Thoracic aorta (tissue), 2 donors: ENCODE measurements at regions not wholly inside any gene's neighbourhood (a gene's known extent, or its start where the extent isn't known, plus 50 kb on each side); places are given as distances from the start of the nearest gene placed in this dataset.

Experiments
- ATAC-seq: fragments of 150-250 bp; one replicate; pipeline ENCODE4 v1.8.0; 2017; ENCODE audit warnings: low read depth; ENCODE audit not compliant: insufficient number of reproducible peaks, low FRiP score
- DNase-seq: peaks from one replicate; pipeline ENCODE4 v3.0.0-alpha.2; 2020; ENCODE audit warnings: low spot score
- H3K27ac ChIP-seq, 2 donors: fragments of 200-600 bp; sonication (generic); 1 replicate in 1 of 2; 2 replicates in 1 of 2; pipeline ENCODE4 v1.5.1; 2016; ENCODE audit warnings: mild to moderate bottlenecking in 2 of 2, moderate library complexity in 2 of 2
- H3K27me3 ChIP-seq: fragments of 200-600 bp; sonication (generic); replicated peaks from 2 replicates; pipeline ENCODE4 v1.6.0; 2016; ENCODE audit warnings: mild to moderate bottlenecking; ENCODE audit not compliant: insufficient read depth
- H3K36me3 ChIP-seq: fragments of 200-600 bp; sonication (generic); one replicate; pipeline ENCODE4 v1.5.1; 2016
- H3K4me1 ChIP-seq, 2 donors: fragments of 200-600 bp; sonication (generic); 1 replicate in 1 of 2; 2 replicates in 1 of 2; pipeline versions ENCODE4 v1.5.1 to v1.6.0; 2016; ENCODE audit warnings: low read depth in 2 of 2, mild to moderate bottlenecking in 1 of 2; ENCODE audit not compliant: control insufficient read depth in 1 of 2
- H3K4me3 ChIP-seq: fragments of 200-600 bp; sonication (generic); 2 replicates; pipeline ENCODE4 v1.5.1; 2016; ENCODE audit warnings: mild to moderate bottlenecking
- H3K9me3 ChIP-seq: fragments of 200-600 bp; sonication (generic); 2 replicates; pipeline ENCODE4 v1.5.1; 2016
- CTCF ChIP-seq: fragments of 200-600 bp; sonication (generic); IDR thresholded peaks from one replicate; pipeline ENCODE4 v1.5.1; 2019; ENCODE audit warnings: antibody characterized with exemption

DNA sequence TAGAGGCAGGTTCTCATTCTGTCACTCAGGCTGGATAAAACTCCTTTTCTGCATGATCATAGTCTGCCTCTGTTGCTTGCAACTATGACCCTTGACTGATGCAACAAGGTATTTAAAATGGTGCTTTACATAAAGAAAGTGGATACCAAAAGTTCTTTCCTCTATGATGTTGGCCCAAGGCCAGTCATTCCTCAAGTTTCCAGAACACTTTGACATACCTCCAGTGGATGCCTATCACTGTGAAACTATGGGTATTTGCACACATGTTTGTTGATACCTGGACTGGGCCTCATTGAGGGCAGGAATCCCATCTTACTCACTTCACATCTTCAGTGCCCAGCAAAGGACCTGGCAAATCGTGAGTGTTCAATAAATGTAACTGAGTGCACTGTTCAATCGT is 159.0 kb upstream of the ZC3H12C start:
- ATAC-seq (no peak), DNase-seq (no peak)
- H3K27me3 ChIP-seq = no peaks in the 10 kb centered on the region
- no peaks in the 10 kb centered on the region for H3K4me1 ChIP-seq
- H3K4me3 ChIP-seq = no peak overlapping the region
- no peaks in the 10 kb centered on the region for H3K36me3 ChIP-seq
- H3K27ac ChIP-seq = no peak overlapping the region
- H3K9me3 ChIP-seq = no peaks in the 10 kb centered on the region
- no peak for TF ChIP-seq CTCF

DNA sequence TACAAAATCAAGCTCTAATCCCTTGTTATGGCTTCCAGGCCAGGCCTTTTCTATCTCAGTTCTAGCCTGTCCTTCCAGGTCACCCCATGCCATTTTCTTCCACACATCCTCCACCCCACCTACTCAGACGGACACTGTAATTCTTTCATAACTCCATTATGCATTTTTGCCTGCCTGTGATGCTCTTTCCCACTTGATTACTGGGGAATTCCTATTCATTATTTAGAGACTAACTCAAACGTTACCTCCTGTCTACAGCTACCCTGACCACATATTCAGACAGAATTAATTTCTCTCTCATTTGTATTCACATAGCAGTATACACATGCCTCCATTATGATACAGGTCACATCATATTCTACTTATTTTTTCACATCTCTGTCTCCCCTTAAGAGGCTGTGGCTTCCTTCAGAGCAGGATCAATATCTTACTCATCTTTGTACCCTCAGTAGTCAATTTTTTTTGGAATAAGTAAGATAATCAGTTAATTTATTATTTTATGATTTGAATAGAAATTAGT is 156.5 kb upstream of the ZC3H12C start:
- Histone ChIP-seq H3K4me3 (no peak overlapping the region), H3K27ac (no peak overlapping the region), H3K9me3 (no peaks in the 10 kb centered on the region), H3K27me3 (no peaks in the 10 kb centered on the region), H3K4me1 (no peaks in the 10 kb centered on the region), H3K36me3 (no peaks in the 10 kb centered on the region)
- no peak for DNase-seq
- ATAC-seq = no peak
- TF ChIP-seq CTCF = no peak

- Histone ChIP-seq H3K9me3 (no peaks in the 10 kb centered on the region), H3K4me3 (no peak overlapping the region), H3K4me1 (no peaks in the 10 kb centered on the region), H3K36me3 (no peaks in the 10 kb centered on the region), H3K27me3 (no peaks in the 10 kb centered on the region), H3K27ac (no peak overlapping the region)
- ATAC-seq (no peak), DNase-seq (no peak)
- no peak for TF ChIP-seq CTCF
Measured at GRCh38 chr11:109937968-109938367, 155.2 kb upstream of the ZC3H12C start.

GRCh38 chr11:109939166-109939810 is 153.9 kb upstream of the ZC3H12C start:
- no peak overlapping the region for H3K27ac ChIP-seq
- TF ChIP-seq CTCF = no peak
- no peaks in the 10 kb centered on the region for H3K9me3 ChIP-seq
- no peak overlapping the region for H3K4me3 ChIP-seq
- ATAC-seq (peak; percentile 43), DNase-seq (no peak)
- H3K27me3 ChIP-seq = no peaks in the 10 kb centered on the region
- no peaks in the 10 kb centered on the region for H3K4me1 ChIP-seq
- H3K36me3 ChIP-seq = no peaks in the 10 kb centered on the region

GRCh38 chr11:109940816-109941215 is 152.4 kb upstream of the ZC3H12C start:
- DNase-seq (no peak), ATAC-seq (no peak)
- no peaks in the 10 kb centered on the region for H3K9me3 ChIP-seq
- no peaks in the 10 kb centered on the region for H3K4me1 ChIP-seq
- H3K27me3 ChIP-seq = no peaks in the 10 kb centered on the region
- H3K36me3 ChIP-seq = no peaks in the 10 kb centered on the region
- H3K27ac ChIP-seq = no peak overlapping the region
- H3K4me3 ChIP-seq = no peak overlapping the region
- no peak for TF ChIP-seq CTCF
